Spinal cord (tissue), 9 donors: ENCODE measurements at regions not wholly inside any gene's neighbourhood (a gene's known extent, or its start where the extent isn't known, plus 50 kb on each side); places are given as distances from the start of the nearest gene placed in this dataset.

ENCODE experiments used
- DNase-seq, 6 donors: peaks; one replicate each; pipeline versions ENCODE4 v3.0.0 to v3.0.0-alpha.2; 2013 to 2015; ENCODE audit warnings: low spot score in 6 of 6, low read depth in 4 of 6
- H3K27ac ChIP-seq: one replicate; pipeline ENCODE4 v1.5.1; 2013; ENCODE audit warnings: low read depth, low read length, control low read depth
- H3K27me3 ChIP-seq: one replicate; pipeline ENCODE4 v1.6.1; 2013; ENCODE audit warnings: low read length; ENCODE audit not compliant: control insufficient read depth, insufficient read depth
- H3K36me3 ChIP-seq: one replicate; pipeline ENCODE4 v1.6.1; 2013; ENCODE audit warnings: low read length; ENCODE audit not compliant: control insufficient read depth, insufficient read depth
- H3K4me1 ChIP-seq: one replicate; pipeline ENCODE4 v1.6.1; 2013; ENCODE audit warnings: low read length; ENCODE audit not compliant: control insufficient read depth, insufficient read depth
- H3K4me3 ChIP-seq: one replicate; pipeline ENCODE4 v1.5.1; 2013; ENCODE audit warnings: low read depth, low read length, control low read depth
- H3K9me3 ChIP-seq: one replicate; pipeline ENCODE4 v1.6.1; 2013; ENCODE audit warnings: low read length; ENCODE audit not compliant: control insufficient read depth, insufficient read depth
- WGBS: methylation state at CpG from one replicate; pipeline ENCODE4 v1.1.5; 2013; ENCODE audit warnings: missing lambda C conversion rate; ENCODE audit not compliant: insufficient coverage; 5-methylcytosine and 5-hydroxymethylcytosine counted together
- donor health status: healthy.

- Histone ChIP-seq H3K27me3 (no peaks in the 10 kb centered on the region), H3K9me3 (no peaks in the 10 kb centered on the region), H3K4me1 (peaks cover 15% of the 10 kb centered on the region), H3K36me3 (no peaks in the 10 kb centered on the region), H3K4me3 (no peak overlapping the region), H3K27ac (no peak overlapping the region)
- 95% methylated on average over 36 of the region's 37 CpGs for WGBS
- DNase-seq, result no peak
Observed at GRCh38 chr14:101125719-101126651, 222.5 kb upstream of the RTL1 start.

- no peaks in the 10 kb centered on the region for H3K27me3 ChIP-seq
- no peaks in the 10 kb centered on the region for H3K9me3 ChIP-seq
- peaks cover 10% of the 10 kb centered on the region for H3K4me1 ChIP-seq
- 85% methylated on average over 4 of the region's 4 CpGs for WGBS
- no peaks in the 10 kb centered on the region for H3K36me3 ChIP-seq
- H3K27ac ChIP-seq, result no peak overlapping the region
- no peak overlapping the region for H3K4me3 ChIP-seq
- no peak for DNase-seq
Observed at GRCh38 chr14:101126731-101127130, 223.2 kb upstream of the RTL1 start.

- H3K4me1 ChIP-seq, result peaks cover 10% of the 10 kb centered on the region
- DNase-seq, result no peak
- H3K27ac ChIP-seq, result no peak overlapping the region
- no peaks in the 10 kb centered on the region for H3K9me3 ChIP-seq
- H3K36me3 ChIP-seq, result no peaks in the 10 kb centered on the region
- no peaks in the 10 kb centered on the region for H3K27me3 ChIP-seq
- H3K4me3 ChIP-seq, result no peak overlapping the region
- WGBS, result 83% methylated on average over 7 of the region's 12 CpGs
Observed at GRCh38 chr14:101127224-101127623, 223.7 kb upstream of the RTL1 start.

GRCh38 chr14:101128478-101129321 is 225.2 kb upstream of the RTL1 start:
- no peaks in the 10 kb centered on the region for H3K27me3 ChIP-seq
- H3K9me3 ChIP-seq, result no peaks in the 10 kb centered on the region
- H3K36me3 ChIP-seq, result no peaks in the 10 kb centered on the region
- WGBS, result 86% methylated on average over 26 of the region's 30 CpGs
- H3K4me3 ChIP-seq, result no peak overlapping the region
- no peak overlapping the region for H3K27ac ChIP-seq
- DNase-seq, result no peak
- H3K4me1 ChIP-seq, result peaks cover 5% of the 10 kb centered on the region

GRCh38 chr14:101129521-101130167 is 226.1 kb upstream of the RTL1 start:
- no peak overlapping the region for H3K4me3 ChIP-seq
- no peaks in the 10 kb centered on the region for H3K36me3 ChIP-seq
- H3K27me3 ChIP-seq, result no peaks in the 10 kb centered on the region
- DNase-seq, result peak in 1 of 6 donors; percentile 43
- no peaks in the 10 kb centered on the region for H3K4me1 ChIP-seq
- no peak overlapping the region for H3K27ac ChIP-seq
- WGBS, result 67% methylated on average over 4 of the region's 6 CpGs
- no peaks in the 10 kb centered on the region for H3K9me3 ChIP-seq

- no peak overlapping the region for H3K27ac ChIP-seq
- H3K9me3 ChIP-seq, result no peaks in the 10 kb centered on the region
- WGBS, result 79% methylated on average over 6 of the region's 6 CpGs
- H3K4me3 ChIP-seq, result no peak overlapping the region
- DNase-seq, result no peak
- no peaks in the 10 kb centered on the region for H3K27me3 ChIP-seq
- H3K4me1 ChIP-seq, result peaks cover 2% of the 10 kb centered on the region
- no peaks in the 10 kb centered on the region for H3K36me3 ChIP-seq
Observed at GRCh38 chr14:101130861-101131260, 227.3 kb upstream of the RTL1 start.

- Histone ChIP-seq H3K27ac (no peak overlapping the region), H3K9me3 (no peaks in the 10 kb centered on the region), H3K4me1 (peaks cover 8% of the 10 kb centered on the region), H3K4me3 (no peak overlapping the region), H3K36me3 (no peaks in the 10 kb centered on the region), H3K27me3 (no peaks in the 10 kb centered on the region)
- WGBS, result 79% methylated on average over 6 of the region's 7 CpGs
- no peak for DNase-seq
Observed at GRCh38 chr14:101131451-101131916, 228.0 kb upstream of the RTL1 start.

GRCh38 chr14:101132051-101132571 is 228.6 kb upstream of the RTL1 start:
- Histone ChIP-seq H3K9me3 (no peaks in the 10 kb centered on the region), H3K4me3 (no peak overlapping the region), H3K36me3 (no peaks in the 10 kb centered on the region), H3K4me1 (peaks cover 9% of the 10 kb centered on the region), H3K27me3 (no peaks in the 10 kb centered on the region), H3K27ac (no peak overlapping the region)
- WGBS, result 77% methylated on average over 9 of the region's 10 CpGs
- no peak for DNase-seq

GRCh38 chr14:101132588-101132987 is 229.1 kb upstream of the RTL1 start:
- Histone ChIP-seq H3K27ac (no peak overlapping the region), H3K9me3 (no peaks in the 10 kb centered on the region), H3K4me1 (peaks cover 9% of the 10 kb centered on the region), H3K27me3 (no peaks in the 10 kb centered on the region), H3K4me3 (no peak overlapping the region), H3K36me3 (no peaks in the 10 kb centered on the region)
- no peak for DNase-seq
- 90% methylated on average over 2 of the region's 7 CpGs for WGBS
